ENCODE measurements at regions not wholly inside any gene's neighbourhood (a gene's known extent, or its start where the extent isn't known, plus 50 kb on each side); places are given as distances from the start of the nearest gene placed in this dataset.
"Not testable (repeated sequence)": the region's sequence is repeated elsewhere in the genome, so short reads cannot be mapped to it uniquely, and the experiment has no call there.

GRCh38 chr10:113495553-113495952, 57.3 kb upstream of the HABP2 start:
- no peak for DNase-seq (ENCODE audit: low spot score)

GRCh38 chr10:113496111-113497109, 56.4 kb upstream of the HABP2 start:
- no peak for DNase-seq (ENCODE audit: low spot score)

- DNase-seq (ENCODE audit: low spot score) = no peak
These were observed 55.7 kb upstream of the HABP2 start for GRCh38 chr10:113497198-113497597.

- DNase-seq (ENCODE audit: low spot score) = no peak
These were observed 53.9 kb upstream of the HABP2 start for GRCh38 chr10:113498997-113499396.

- no peak for DNase-seq (ENCODE audit: low spot score)
These were observed 53.0 kb upstream of the HABP2 start for GRCh38 chr10:113499806-113500205.

- not testable (repeated sequence) for DNase-seq (ENCODE audit: low spot score)
These were observed 51.8 kb upstream of the HABP2 start for GRCh38 chr10:113501031-113501430.
